Limb (tissue), 2 donors: ENCODE measurements at regions not wholly inside any gene's neighbourhood (a gene's known extent, or its start where the extent isn't known, plus 50 kb on each side); places are given as distances from the start of the nearest gene placed in this dataset.

Experiments
- DNase-seq, 2 donors: peaks; one replicate each; pipeline ENCODE4 v3.0.0-alpha.2; 2016; ENCODE audit errors: extremely low spot score in 2 of 2

DNA sequence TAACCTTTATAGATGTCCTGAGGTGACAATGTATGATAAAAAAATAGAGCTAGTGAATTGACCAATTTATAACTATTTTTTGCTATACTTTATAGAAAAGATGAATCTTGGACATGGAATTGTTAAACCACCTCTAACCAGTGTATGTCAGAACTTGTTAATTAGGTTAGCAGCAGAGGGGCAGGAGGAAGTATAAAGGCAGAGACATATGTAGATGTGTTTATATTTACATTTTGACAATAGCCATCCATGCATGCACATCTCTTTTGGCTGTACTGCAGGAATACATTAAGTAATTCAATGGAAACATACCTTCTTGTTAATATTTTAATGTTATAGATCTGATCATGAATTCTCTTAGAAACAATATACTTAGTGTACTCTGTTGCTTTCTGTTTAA, 254.6 kb upstream of the NT5E start:
- no peak for DNase-seq

DNA sequence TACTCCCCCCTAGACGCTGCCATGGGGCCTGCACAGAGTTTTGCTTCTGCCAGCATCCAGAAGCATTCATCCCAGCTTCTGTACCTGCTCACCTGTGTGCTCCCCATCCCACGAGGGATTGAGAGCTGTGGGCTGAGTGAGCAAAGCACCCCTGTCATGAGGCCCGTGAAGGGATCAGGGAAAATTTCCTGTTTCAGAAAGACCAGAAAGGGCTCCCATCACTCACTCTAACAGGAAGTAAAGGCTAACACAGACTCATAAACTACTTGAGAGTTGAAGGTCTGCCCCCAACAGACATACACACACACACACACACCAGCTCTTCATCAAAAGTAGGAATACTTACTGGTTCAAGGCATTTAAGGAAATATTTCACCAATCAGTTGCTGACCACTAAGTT, 256.5 kb upstream of the NT5E start:
- no peak for DNase-seq

DNA sequence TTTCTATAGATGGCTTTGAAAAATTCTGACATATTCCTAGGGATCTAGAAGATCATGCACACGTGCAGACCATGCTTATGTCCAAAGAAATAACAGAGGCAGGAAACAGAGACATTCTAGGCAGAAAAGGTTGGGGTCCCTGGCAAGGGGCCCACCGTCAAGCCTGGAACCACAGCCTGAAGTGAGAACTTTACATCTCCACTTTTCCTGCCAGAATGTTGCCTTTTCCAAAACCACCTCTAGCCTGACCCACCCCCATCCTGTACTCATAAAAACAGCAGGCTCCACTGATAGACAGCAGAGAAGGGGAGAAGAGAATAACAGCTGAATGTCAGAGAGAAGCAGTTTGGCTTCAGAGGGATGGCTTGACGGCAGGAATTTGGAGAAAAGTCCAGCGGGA, 257.3 kb upstream of the NT5E start:
- DNase-seq = no peak

- DNase-seq = no peak
Measured at GRCh38 chr6:85192186-85192585, 257.7 kb upstream of the NT5E start.

GRCh38 chr6:85191656-85192055, 258.2 kb upstream of the NT5E start:
- DNase-seq = no peak

DNA sequence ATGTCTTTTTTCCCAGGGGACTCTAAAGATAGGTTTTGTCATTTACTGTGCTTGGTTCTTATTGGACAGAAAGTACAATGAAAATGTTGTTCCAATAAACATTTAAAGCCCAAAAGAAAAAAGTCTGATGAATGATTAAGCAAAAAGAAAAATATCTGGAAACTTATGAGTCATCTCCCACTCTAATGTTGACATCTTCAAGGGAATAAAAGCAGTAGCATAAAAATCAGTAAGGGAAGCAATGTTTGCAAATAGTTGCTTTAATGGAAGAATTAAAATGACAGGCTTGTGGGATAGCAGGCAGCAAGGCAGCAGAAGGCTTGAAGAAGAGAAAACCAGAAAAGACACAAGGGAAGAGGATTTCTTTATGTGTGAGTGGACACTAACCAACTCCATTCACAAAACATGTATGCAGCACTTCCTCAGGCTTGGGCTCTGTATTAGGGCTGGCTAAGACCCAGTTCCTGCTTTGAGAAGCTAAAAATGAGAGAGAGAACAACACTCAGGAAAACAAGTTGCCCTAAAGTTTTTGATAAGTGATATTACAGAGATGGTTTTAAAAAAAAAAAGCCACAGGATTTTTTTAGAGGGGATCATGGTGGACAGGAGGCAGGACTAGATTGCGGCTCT, 263.2 kb upstream of the NT5E start:
- no peak for DNase-seq

GRCh38 chr6:85185977-85186376, 263.9 kb upstream of the NT5E start:
- DNase-seq = no peak

- no peak for DNase-seq
Measured at GRCh38 chr6:85183841-85184240, 266.0 kb upstream of the NT5E start.

GRCh38 chr6:85172705-85173104, 277.2 kb upstream of the NT5E start:
- DNase-seq = no peak

DNA sequence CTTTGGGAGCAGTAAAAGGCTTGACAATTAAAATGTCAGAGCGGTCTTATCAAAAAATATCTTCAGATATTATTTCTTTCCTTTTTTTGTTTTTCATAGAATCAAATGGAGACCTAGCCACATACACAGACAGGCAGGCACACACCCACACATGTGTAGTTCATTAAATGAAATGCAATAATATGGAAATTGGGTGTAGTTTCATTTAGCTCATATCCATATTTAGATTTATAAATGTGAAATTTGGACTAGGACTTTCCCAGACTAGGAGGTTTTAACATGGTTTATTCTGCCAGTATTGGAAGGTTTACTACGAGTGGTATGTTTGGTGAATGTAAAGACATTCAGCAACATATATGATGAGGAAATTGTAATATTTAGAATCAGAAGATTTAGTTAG, 277.7 kb upstream of the NT5E start:
- DNase-seq = no peak

DNA sequence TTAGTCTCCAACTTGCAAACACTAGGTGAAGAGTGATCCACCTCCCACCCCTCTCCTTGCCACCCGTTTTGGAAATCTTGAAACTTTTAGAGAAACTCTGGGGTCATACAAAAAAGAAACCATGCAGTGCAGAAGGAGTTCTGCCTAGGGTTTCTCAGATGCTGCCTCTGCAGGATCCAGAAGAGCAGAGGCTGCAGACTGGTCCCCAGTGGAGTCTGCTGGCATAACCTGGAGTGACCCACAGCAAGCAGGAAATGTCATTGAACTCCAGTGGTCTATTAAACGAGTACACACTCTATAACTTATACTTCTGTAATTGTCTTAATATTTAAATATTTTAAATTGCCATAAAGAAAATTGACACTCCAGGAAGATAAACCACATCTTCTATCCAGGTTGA, 280.7 kb upstream of the NT5E start:
- no peak for DNase-seq

- DNase-seq = no peak
Measured at GRCh38 chr6:85168146-85168545, 281.7 kb upstream of the NT5E start.

DNA sequence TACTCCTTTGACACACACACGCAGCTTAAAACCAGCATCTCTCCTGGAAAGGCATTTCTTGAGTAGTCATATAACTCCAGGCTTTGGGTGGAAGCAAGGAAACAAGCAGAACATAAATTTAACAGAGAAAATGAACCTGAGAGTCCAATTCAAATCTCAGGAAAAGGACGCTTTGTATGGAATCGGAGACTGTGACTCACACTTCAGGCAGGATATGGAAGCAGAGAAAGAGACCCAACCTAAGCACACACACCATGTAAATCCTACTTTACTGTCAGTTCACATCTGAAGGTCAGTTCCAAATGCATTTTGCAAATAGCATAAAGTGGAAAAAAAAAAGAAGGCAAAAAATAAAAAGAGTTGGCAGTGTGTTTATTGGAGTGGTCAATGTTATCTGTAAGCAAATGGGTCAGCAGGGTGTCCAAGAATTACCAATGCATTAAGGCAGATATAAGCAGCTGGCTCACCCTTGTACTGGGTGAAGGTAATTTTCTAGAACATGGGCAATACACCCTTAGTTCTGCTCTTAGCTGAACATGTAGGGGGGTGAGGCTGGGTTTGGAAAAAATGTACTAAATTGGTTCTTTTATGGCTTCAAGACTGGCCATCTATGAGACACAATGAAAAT, 283.7 kb upstream of the NT5E start:
- no peak for DNase-seq

DNA sequence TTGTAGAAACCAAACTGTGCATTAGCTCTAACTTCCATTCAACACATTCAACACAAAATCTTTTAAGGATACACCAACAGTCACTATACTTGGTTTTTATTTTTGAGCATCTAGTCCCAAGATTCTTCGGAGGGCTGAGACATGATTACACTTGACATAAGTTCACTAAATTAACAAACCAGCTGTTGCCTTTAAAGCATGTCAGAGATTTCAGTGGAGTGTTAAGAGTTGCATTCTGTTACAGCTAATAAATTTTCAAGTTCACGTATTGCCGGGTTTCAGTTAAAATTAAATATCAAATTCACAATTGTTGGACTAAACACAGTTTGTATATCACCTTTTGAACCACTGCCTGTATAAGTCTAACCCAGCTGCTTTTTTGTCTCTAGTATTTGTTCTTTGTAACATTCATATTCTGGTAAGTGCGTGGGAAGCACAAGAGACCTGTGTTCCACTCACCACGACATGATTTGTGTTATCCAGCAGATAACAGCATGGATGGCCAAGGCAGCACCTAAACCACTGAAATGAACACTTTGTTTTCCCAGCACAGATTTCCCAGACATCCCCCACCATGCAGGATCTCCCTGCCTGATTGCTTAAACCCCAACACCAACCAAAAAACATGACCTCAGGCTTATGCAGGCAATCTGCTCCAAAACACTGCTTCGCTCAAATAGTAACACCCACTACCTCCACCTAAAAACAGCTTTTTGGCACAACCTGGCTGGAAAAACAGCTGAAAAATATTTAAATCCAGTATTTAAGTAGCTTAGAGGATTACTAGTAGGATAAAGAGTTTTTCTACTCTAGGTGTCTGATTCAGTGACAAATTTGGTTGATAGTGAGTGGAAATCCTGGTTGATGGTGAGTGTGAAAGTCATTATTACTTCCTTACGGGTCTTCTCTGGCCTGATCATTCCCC, 286.5 kb upstream of the NT5E start:
- DNase-seq = no peak

DNA sequence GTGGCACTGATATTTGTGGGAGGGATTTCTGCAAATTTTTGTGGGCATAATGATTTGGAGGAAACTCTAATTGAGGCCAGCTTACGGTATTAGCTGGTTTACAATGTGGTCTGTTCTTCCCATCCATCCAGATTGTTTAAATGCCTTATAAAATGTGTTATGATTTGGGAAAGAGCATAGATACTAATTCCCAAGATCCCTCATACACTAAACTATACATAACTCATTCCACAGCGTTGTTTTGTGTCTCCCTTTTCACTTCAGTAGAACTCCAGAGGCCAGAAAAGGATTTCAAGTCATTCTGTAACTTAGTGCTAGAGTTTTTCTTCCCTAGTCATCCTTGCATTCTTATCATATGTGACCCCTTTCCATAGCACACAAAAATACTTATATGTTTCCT, 292.6 kb upstream of the NT5E start:
- DNase-seq = no peak

DNA sequence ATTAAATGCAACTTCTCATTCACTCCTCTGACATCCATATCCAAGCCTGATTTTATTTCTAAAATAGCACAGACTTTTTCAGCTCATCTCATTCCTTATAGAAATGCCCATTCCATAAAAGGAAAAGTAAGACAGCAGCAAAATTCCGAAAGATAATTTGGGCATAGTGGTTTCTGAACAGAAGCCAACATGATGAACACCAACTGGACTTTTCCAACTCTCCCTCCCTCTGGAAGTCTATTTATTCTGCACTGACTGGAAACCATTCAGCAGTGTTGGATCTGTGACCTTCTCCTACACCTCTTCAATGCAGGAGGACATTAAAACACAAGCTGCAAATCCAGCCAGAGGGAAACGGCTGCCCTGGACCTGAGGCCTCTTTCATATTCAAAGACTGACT, 306.2 kb upstream of the NT5E start:
- no peak for DNase-seq

DNA sequence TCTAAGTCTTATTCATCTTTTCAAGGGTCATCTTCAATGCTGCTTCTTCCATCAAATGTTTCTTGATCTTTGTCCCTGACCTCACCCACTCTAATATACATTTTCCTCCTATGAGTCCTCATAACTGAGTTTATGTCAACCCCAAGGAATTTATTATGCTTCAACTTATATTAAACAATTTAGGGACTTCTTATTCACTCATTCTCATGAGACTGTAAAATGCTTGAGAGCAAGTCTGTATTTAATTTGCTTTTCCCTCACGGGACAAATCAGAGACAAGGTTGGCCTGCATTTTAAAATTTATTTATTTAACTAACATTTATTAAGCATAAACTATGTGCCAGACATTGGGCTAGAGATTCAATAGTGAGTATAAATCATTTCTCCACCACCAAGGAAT, 312.0 kb upstream of the NT5E start:
- DNase-seq = no peak

DNA sequence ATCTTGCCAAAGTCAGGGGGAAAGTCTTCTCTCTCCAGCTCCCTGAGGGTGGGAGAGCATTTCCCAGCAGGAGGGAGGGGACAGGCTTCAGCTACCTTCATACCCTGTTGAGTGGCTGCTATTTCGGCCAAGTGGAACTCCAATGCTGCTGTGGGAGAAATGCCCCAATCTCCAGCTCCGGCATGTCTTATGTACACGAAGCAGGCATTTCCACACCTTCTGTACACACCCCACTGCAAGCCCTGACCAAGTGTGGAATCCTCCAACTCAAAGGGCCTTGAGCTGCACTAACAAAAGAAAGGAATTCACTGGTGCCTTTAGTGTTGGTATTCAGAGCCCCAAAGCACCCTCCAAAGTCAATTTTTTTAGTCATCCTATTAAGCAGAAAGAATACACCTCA, 313.6 kb upstream of the NT5E start:
- no peak for DNase-seq

DNA sequence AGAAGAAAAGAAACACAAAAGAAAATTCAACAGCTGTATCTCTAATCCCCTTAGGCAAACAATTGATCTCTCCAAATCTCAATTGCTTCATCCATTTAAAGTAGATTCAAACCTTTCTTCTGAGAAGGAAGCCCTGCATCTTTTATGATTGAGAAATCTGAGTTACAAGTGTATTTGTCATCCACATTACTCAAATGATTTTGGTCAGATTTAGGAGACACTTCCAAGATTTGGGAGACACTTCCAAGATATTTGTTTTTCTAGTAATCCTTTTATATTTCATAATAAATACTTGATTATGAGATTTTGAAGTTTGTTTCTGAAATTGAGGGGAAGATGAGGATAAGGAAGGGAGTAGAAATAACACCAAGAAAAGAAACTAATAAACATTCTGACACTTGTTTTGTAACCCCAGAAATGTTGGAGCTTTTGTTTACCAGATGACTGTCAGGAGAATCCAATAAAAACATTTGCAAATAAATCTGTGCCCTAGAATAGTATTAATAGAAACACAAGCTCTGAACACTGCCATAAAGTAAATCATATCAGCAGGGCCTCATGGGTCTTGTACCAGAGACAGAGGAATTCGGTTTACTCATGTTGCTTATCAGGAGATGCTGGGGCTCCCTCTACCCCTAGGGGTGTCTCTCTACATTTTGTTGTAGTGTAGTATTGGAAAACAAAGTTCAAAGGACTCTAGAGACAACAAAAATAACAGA, 314.3 kb upstream of the NT5E start:
- DNase-seq = no peak

- DNase-seq = no peak
Measured at GRCh38 chr6:85134172-85134571, 315.7 kb upstream of the NT5E start.

GRCh38 chr6:85132091-85132490, 317.8 kb upstream of the NT5E start:
- DNase-seq = no peak

DNA sequence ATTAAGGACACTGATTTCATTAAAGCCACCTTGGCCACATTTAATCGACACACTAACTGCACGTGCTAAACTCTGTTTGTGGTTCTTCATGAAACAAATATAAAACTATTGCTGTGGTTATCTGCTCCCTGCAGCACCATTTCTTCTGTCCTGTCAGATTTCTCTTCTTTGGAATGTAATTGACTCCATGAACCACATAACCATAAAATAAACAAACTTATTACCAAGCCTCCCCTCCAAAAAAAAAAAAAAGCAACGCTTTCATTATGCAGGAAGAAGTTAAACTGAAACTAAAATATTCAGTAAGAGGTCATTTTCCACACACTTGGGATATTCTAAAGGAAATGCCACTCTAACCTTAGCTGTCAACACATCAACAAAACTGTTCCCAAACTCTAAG, 319.1 kb upstream of the NT5E start:
- no peak for DNase-seq
